SU-DHL-6 (cell line): ENCODE measurements at regions not wholly inside any gene's neighbourhood (a gene's known extent, or its start where the extent isn't known, plus 50 kb on each side); places are given as distances from the start of the nearest gene placed in this dataset.

ENCODE experiments used
- H2AFZ ChIP-seq: fragments of 200-600 bp; sonication (generic); 2 replicates; pipeline ENCODE4 v1.6.1; 2014; ENCODE audit warnings: low read depth, mild to moderate bottlenecking, moderate library complexity, mixed read lengths, antibody characterized with exemption, low read length; ENCODE audit not compliant: severe bottlenecking
- H3F3A ChIP-seq: fragments of 200-600 bp; shearing (Covaris generic); 2 replicates; pipeline ENCODE4 v1.6.0; 2016; ENCODE audit warnings: antibody characterized with exemption, mild to moderate bottlenecking; ENCODE audit not compliant: insufficient read depth
- H3K27ac ChIP-seq: fragments of 200-600 bp; sonication (generic); 2 replicates; pipeline ENCODE4 v1.5.1; 2016; ENCODE audit warnings: low read depth, mild to moderate bottlenecking, low read length, moderate library complexity, mixed read lengths
- H3K27me3 ChIP-seq: fragments of 200-600 bp; sonication (generic), shearing (Covaris generic); 2 replicates; pipeline ENCODE4 v1.6.0; 2014; ENCODE audit warnings: mild to moderate bottlenecking, low read length
- H3K36me3 ChIP-seq: fragments of 200-600 bp; sonication (generic); 2 replicates; pipeline ENCODE4 v1.6.1; 2014; ENCODE audit warnings: mild to moderate bottlenecking, low read length, mixed read lengths
- H3K4me2 ChIP-seq: fragments of 300-600, 200-600 bp; shearing (Covaris generic), sonication (generic); 2 replicates; pipeline ENCODE4 v1.6.0; 2014; ENCODE audit warnings: low read length, low read depth, mild to moderate bottlenecking; ENCODE audit not compliant: poor library complexity, severe bottlenecking
- H3K4me3 ChIP-seq: fragments of 200-600 bp; sonication (generic); 2 replicates; pipeline ENCODE4 v1.5.1; 2014; ENCODE audit warnings: antibody characterized with exemption, low read length, mild to moderate bottlenecking, mixed read lengths; ENCODE audit not compliant: insufficient read depth, poor library complexity, severe bottlenecking
- H3K79me2 ChIP-seq: fragments of 200-600 bp; sonication (generic); 2 replicates; pipeline ENCODE4 v1.6.1; 2014; ENCODE audit warnings: mild to moderate bottlenecking, low read length, moderate library complexity; ENCODE audit not compliant: insufficient read depth
- H3K9ac ChIP-seq: fragments of 200-600 bp; sonication (generic); 2 replicates; pipeline ENCODE4 v1.7.0; 2014; ENCODE audit warnings: mild to moderate bottlenecking, low read length
- H3K9me2 ChIP-seq: fragments of 200-600 bp; sonication (generic); replicated peaks from 2 replicates; pipeline ENCODE4 v1.6.1; 2014; ENCODE audit warnings: low read length; ENCODE audit not compliant: insufficient read depth
- H3K9me3 ChIP-seq: fragments of 200-600 bp; sonication (generic); 2 replicates; pipeline ENCODE4 v1.6.1; 2014; ENCODE audit warnings: low read length, mixed read lengths; ENCODE audit not compliant: insufficient read depth
- H4K20me1 ChIP-seq: fragments of 200-600 bp; sonication (generic); 2 replicates; pipeline ENCODE4 v1.6.1; 2014; ENCODE audit warnings: low read depth, mild to moderate bottlenecking, antibody characterized with exemption, low read length, moderate library complexity, mixed read lengths
- CTCF ChIP-seq: fragments of 200-600 bp; sonication (generic); IDR thresholded peaks from one replicate; pipeline ENCODE4 v1.5.1; 2017; ENCODE audit warnings: antibody characterized with exemption, mild to moderate bottlenecking, low read length, moderate library complexity; ENCODE audit not compliant: insufficient read depth, poor library complexity, severe bottlenecking
- EZH2phosphoT487 ChIP-seq: fragments of 200-600 bp; sonication (generic), shearing (Covaris generic); conservative IDR thresholded peaks from 2 replicates; pipeline ENCODE4 v1.6.1; 2018; ENCODE audit warnings: mild to moderate bottlenecking, antibody characterized with exemption, low read length, moderate library complexity, mixed read lengths

GRCh38 chr3:31481697-31482096, 51.0 kb upstream of the STT3B start:
- Histone ChIP-seq H3K36me3 (no peaks in the 10 kb centered on the region), H3K79me2 (no peaks in the 10 kb centered on the region), H3K9ac (no peak overlapping the region), H4K20me1 (no peaks in the 10 kb centered on the region), H2AFZ (no peak overlapping the region), H3F3A (no peaks in the 10 kb centered on the region), H3K4me2 (no peak overlapping the region), H3K27me3 (no peaks in the 10 kb centered on the region), H3K27ac (no peak overlapping the region), H3K9me3 (no peaks in the 10 kb centered on the region), H3K4me3 (no peak overlapping the region), H3K9me2 (0 out of 2 replicates have a peak, but pooled peaks cover 5% of the 10 kb centered on the region)
- TF ChIP-seq CTCF (no peak), EZH2phosphoT487 (no peak)

- H3F3A ChIP-seq = no peaks in the 10 kb centered on the region
- H3K9ac ChIP-seq = no peak overlapping the region
- no peak overlapping the region for H2AFZ ChIP-seq
- 0 out of 2 replicates have a peak, but pooled peaks cover 5% of the 10 kb centered on the region for H3K9me2 ChIP-seq
- no peak overlapping the region for H3K4me3 ChIP-seq
- H3K9me3 ChIP-seq = no peaks in the 10 kb centered on the region
- H3K4me2 ChIP-seq = no peak overlapping the region
- no peaks in the 10 kb centered on the region for H3K36me3 ChIP-seq
- no peak overlapping the region for H3K27ac ChIP-seq
- TF ChIP-seq EZH2phosphoT487 (no peak), CTCF (no peak)
- no peaks in the 10 kb centered on the region for H4K20me1 ChIP-seq
- no peaks in the 10 kb centered on the region for H3K27me3 ChIP-seq
- H3K79me2 ChIP-seq = no peaks in the 10 kb centered on the region
These were observed 50.1 kb upstream of the STT3B start for GRCh38 chr3:31482493-31483200.
